Suppressor macrophage treated with lipopolysaccharide for 4 hours (primary cell): ENCODE measurements at regions not wholly inside any gene's neighbourhood (a gene's known extent, or its start where the extent isn't known, plus 50 kb on each side); places are given as distances from the start of the nearest gene placed in this dataset.
A peak's percentile ranks its signal among the peaks of the same experiment; 100 is the strongest.
"Not testable (repeated sequence)": the region's sequence is repeated elsewhere in the genome, so short reads cannot be mapped to it uniquely, and the experiment has no call there.

Source experiments
- DNase-seq: peaks from one replicate; pipeline ENCODE4 v3.0.0-alpha.2; 2020

DNA sequence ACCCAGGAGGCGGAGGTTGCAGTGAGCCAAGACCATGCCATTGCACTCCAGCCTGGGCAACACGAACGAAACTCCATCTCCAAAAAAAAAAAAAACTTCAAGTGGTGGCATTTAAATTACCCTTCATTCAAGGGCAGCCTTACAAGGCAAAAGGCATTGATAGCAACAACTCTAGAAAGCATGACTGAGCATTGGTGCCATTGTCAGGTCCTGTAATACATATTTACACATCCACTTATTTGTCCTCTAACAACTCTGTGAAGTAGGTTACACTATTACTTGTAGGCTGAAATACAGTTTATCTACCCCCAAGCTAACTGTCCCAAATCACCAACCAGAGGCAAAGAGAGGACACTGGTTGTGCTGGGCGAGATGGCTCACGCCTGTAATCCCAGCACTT, 52.7 kb upstream of the LARP1 start:
- DNase-seq = no peak

DNA sequence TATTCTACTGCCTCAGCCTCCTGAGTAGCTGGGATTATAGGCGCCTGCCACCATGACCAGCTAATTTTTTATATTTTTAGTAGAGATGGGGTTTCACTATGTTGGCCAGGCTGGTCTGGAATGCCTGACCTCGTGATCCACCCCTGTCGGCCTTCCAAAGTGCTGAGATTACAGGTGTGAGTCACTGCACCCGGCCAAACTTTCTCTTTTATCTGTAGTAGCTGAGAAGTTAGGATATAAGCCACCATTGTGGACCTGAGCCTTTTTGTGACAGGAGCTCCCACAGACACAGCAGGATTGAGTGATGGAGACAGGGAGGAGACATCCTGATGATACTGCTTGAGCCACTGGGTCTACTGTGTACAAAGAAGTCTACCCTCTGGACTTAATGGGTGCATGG, 53.5 kb upstream of the LARP1 start:
- not testable (repeated sequence) for DNase-seq

DNA sequence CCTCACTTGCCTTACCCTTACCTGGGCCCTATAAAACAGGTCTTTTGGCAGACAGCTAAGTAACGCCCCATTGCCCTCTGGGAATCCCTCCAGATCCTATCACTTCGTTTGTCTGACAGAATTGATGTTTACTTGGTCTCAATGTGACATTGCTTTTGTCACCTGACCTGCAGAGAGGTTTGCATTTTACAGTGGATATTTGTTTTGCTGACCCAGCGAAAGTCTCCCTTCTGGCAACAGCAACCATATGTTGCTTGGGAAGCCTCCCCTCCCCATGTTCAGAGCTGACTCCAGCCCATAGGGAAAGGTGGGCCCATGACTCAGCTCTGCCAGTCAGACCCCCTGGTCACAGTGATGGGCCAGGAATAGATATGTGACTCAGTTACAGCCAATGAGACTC, 54.0 kb upstream of the LARP1 start:
- DNase-seq = no peak

DNA sequence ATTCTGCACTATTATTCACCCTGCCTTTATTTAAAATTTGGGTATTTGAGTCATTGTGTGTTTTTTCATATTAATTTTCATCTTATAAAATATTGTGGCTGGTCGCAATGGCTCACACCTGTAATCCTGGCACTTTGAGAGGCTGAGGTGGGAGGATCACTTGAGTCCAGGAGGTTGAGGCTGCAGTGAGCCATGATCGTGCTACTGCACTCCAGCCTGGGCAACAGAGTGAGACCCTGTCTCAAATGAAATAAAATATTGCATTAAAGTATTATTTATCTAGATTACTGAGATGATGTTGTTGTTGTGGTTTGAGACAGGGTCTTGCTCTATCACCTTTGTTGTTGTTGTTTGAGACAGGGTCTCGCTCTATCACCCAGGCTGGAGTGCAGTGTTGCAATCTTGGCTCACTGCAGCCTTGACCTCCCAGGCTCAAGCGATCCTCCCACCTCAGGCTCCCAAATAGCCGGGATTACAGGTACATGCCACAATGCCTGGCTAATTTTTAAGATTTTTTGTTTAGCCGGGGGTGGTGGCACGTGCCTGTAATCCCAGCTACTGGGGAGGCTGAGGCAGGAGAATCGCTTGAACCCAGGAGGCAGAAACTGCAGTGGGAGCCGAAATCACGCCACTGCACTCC, 54.8 kb upstream of the LARP1 start:
- not testable (repeated sequence) for DNase-seq

DNA sequence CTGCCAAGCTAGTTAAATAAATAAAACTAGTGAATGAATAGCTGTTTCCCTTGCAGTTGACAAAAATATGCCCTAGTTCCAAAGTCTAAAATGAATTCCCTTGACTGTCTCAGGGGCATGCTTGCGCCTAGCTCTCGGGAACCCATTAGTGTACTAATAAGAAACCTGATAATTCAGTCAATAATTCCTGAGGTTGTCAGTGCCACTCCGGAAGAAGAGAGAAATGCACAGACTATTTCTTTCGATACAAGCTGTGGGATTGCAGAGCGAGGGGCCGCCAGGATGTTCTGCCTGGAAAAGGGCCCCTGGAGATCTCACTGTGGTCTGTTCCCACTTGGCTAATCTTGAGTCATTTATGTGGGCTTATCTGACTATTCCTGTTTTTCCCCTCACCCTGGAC, 56.4 kb upstream of the LARP1 start:
- no peak for DNase-seq

DNA sequence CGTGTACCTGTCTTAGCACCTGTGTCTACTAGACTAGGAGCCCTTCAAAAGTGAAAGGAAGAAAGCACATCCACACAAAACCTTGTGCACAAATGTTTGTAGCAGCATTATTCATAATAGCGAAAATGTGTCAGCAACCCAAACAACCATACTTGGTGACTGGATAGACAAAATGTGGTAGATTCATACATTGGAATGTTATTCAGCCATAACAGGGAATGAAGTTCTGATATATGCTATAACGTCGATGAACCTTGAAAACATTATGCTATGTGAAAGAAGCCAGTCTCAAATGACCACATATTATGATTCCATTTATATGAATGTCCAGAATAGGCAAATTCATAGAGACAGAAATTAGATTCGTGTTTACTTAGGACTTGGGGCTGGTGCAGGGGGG, 57.8 kb upstream of the LARP1 start:
- DNase-seq = no peak

DNA sequence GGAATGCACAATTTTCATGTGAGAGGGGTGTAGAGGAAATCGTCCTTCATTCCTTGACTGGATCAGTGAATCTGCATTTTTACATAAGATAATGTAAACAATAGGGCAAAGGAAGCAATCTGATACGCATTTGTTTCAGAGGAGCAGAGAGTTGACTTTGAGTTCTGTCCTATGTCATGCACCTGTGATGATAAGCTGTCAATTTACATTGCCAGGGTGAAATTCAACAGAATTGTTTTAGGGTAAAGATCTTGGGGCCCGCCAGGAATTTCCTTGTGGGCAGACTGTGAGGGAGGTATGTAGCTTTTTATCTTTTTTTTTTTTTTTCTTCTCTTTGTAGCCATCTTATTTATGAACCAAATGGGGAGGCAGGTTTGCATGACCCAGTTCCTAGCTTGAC, 58.3 kb upstream of the LARP1 start:
- no peak for DNase-seq

DNA sequence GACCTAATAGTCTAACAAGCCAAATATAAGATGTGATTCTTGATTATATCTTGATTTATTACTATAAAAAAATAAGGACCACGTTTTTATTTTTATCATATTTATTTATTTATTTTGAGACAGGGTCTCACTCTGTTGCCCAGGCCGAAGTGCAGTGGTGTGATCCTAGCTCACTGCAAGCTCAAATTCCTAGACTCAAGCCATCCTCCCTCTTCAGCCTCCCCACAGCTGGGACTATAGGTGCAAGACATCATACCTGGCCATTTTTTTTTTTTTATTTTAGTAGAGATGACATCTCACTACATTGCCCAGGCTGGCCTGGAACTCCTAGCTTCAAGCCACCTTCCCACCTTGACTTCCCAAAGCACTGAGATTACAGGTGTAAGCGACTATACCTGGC, 61.0 kb upstream of the LARP1 start:
- DNase-seq = no peak

DNA sequence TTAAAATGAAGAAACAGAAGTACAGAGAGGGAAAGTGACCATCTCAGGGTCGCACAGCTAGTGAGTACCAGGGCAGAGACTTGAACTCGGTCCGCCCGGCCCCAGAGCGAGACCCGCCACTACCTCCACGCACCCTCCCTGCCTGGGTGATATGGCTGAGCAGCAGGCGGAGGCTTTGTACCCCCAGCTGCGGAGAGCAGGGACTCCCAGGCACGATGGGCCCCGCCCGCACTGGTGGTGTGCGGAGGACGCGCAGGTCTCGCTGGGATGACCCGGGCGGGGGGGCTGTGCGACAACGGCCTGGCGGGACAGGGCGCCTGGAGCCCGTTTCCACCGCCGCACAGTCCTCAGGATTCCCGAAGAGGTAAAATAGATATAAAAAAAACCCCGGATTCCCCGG, 64.7 kb upstream of the LARP1 start:
- no peak for DNase-seq

DNA sequence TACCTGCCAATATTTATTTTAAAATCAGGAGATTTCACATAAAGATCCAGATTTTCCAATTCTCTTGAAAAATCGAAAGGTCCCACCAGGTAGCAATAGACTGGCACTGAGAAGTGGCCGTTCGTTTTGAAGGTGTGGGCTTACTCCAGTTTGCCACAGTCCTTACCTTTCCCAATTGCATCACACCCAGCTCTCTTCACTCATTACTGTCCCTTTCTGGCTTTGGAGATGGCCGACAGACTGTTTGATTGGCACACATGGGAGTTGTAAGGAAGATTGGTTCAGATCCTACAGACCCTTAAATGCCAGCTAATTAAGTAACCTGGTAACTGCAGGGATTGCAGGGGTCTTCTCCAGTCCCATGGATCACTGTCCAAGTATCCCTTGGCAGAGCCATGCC, 68.7 kb upstream of the LARP1 start:
- no peak for DNase-seq

DNA sequence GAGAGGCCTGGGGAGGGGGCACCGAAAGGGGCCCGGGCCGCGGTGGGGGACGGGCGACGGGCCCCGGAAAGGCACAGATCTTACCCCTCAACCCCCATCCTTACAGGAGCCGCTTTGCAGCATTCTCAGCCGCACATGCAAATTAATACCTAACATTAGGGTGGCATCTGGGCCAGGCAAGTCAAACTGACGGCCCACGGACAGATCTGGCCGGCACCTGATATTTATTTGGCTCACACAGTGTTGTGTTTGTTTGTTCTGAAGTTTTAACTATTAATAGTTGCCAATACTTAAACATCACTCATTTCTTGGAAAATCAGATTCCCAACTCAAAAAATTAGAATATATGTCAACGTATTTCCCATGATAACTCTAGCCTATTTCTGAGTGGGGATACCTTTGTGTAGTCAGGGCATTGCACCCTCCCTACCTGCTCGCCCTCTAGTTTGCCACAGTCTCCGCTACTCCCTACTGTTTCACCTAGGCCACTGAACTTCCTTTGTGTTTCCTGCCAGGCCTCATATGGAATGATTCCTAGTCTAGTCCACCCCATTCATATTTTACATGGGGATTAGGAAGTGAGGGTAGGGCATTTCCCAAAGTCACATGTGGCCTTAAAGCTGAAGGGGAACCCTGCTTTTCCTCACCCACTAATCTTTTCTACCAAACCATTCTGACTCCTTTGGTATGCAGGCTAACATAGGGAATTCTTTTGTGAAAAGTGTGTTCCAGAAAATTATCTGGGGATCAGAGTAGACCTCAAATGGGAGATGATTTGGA, 71.9 kb upstream of the LARP1 start:
- peak; percentile 35 for DNase-seq

DNA sequence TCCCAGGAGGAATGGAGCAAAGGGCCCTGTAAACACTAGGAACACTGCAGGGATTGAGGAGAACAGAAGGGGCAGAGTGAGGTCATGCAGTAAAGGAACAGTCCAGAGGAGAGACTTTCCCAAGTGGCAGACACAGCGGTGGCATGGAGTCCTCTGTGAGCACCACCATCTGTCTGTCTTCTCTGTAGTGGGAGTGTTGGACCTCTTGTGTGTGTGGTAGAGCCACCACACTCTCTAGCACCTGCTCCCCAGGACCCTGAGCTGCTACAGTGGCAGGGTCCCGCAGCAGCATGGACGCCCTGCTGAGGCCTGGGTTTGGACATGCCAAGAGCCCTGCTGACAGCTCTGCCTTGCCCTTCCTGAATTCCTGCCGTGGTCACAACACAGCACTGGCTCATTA, 75.7 kb upstream of the LARP1 start:
- DNase-seq = no peak

DNA sequence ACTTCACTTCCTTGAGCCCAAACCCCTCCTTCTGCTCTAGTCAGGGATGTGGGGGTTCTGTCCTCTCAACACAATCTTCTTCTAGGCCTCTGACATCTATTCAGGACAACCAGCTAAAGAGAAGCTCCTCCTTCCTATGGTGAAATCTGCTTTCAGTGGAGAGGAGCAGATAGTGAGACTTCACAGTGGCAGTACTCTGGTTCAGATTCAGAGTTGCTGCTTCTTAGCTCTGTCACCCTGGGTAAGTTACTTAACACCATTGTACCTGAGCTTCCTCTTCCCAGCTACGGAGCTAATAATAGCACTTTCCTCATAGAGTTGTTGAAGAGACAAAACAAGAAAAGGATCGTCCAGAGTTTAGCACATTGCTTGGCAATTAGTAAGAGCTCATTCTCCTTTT, 77.3 kb upstream of the LARP1 start:
- no peak for DNase-seq

DNA sequence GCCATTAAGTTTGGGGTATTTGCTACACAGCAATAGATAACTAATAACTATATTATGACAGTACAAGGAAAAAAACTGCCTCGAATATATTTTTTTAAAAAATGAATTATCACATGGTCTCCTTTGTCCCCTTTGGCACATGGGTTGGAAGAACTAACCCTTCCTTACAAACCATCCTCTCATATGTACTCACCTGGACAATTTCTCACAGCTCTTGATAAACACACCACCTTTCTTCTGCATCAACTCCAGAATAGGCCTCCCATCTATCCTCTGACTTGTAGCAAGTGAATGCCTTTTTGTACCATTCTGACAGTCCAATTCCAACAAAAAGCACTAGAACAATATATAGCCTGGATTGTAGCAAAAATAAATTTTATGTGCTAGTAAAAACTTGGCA, 78.7 kb upstream of the LARP1 start:
- no peak for DNase-seq

DNA sequence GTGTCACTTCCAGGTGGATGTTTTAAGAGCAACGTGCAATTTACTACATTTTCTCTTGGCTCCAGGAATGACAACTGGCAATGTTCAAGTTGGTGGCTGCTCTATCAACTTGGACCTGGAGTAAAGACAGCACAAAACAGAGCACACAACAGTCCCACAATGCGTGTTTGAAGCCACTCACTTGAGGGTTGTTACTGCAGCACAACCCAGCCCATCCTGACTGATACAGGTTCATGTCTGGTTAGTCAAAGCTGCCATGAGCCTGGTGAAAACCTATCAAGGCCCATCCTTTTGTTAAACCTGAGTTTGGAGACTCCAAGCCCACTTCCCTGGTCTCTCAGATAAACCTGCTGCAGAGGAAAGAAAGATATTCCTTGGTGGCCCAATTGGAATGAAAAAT, 81.1 kb upstream of the LARP1 start:
- no peak for DNase-seq

DNA sequence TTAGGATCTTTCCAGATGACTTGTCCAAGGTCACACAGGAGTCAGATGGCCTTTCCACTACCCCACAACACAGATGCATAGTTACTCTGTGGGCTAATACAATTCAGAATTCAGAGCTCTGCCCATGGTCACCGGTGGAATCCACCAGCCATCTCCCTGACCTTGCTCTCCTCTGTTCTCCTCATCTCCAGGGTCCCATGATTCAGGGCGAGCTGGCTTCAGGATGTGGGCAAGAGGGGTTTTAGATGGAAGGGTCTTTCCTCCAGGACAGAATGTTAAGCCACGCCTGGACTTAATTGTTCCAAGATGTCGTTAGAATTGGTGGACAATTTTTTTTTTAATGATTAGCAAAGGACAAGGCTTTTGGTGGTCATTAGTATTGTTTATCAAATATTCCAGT, 81.7 kb upstream of the LARP1 start:
- DNase-seq = no peak

DNA sequence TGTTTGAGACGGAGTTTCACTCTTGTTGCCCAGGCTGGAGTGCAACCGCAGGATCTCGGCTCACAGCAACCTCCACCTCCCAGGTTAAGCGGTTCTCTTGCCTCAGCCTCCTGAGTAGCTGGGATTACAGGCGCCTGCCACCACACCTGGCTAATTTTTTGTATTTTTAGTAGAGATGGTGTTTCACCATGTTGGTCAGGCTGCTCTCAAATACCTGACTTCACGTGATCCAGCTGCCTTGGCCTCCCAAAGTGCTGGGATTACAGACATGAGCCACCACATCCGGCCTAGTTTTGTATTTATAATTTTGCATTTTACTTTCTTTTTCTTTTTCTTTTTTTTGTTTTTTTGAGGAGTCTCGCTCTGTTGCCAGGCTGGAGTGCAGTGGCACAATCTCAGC, 85.3 kb upstream of the LARP1 start:
- DNase-seq = not testable (repeated sequence)

DNA sequence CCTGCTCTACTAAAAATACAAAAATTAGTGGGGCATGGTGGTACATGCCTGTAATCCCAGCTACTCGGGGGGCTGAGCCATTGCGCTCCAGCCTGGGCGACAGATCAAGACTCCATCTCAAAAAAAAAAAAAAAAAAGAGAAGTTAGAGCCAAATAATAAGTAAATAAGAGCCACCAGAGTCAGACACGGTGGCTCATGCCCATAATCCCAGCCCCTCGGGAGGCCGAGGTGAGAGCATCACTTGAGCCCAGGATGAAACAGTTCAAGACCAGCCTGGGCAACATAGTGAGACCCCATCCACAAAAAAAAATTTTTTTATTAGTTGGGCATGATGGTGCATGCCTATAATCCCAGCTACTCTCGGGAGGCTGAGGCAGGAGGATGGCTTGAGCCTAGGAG, 85.8 kb upstream of the LARP1 start:
- no peak for DNase-seq

DNA sequence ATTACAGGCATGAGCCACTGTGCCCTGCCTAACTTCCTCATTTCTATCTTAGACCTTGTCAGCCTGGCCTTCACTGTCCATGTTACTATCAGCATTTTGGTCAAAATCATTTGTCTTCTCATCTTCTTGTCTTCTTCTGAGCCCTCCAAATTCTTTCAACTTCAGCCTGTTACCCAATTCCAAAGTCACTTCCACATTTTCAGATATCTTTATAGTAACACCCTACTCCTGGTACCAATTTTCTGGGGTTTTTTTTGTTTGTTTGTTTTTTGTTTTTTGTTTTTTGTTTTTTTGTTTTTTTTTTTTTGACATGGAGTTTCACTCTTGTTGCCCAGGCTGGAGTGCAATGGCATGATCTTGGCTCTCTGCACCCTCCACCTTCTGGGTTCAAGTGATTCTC, 90.3 kb upstream of the LARP1 start:
- no peak for DNase-seq

DNA sequence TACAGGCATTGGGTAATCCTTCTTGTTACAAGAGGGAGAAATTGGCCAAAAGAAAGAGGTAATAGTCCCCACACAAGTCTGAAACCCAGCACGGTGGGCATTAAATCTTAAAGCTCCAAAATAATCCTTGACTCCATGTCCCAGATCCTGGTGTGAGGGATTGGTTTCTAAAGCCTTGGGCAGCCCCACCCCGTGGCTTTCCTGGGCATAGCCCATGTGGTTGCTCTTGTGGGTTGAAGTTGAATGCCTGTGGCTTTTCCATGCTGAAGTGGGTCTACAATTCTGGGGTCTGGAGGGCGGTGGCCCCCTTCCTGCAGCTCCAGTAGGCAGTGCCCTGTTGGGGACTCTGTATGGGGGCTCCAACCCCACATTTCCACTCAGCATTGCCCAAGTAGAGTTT, 91.8 kb upstream of the LARP1 start:
- DNase-seq = no peak

DNA sequence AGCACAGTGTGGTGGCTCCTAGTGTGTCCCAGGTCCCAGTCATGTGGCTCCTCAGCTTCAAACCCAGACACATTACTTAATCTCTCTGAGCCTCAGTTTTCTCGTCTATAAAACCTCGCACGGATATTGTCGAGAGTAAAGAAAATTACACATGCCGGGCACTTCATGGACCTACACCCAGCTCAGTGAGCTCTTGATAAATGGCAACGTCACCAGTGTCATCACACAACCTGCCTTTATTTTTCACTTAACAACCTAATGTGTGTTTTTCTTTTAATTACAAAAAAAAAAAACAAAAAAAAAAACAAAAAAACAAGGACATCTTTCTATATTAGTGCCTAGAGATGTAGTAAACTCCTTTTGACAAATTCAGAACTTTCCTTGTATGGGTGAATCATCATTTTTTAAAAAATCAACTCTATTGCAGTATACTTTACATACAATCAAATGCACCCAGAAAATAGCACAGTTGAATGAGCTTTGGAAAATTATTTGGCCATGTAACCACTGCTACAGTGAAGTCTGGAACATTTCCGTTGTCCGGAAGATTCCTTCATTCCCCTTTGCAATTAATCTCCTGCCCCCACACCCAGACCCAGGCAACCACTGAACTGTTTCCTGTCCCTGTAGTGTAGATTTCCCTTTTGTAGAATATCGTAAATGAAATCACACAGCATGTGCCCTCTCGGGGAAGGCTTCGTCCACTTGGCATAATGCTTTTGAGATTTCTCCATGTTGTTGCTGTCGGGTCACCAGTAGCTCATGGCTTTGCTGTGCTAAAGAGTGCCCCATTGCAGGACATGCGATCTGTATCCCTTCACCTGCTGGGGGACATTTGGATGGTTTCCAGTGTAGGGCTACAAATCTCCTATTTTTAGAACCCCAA, 100.4 kb upstream of the LARP1 start:
- no peak for DNase-seq

DNA sequence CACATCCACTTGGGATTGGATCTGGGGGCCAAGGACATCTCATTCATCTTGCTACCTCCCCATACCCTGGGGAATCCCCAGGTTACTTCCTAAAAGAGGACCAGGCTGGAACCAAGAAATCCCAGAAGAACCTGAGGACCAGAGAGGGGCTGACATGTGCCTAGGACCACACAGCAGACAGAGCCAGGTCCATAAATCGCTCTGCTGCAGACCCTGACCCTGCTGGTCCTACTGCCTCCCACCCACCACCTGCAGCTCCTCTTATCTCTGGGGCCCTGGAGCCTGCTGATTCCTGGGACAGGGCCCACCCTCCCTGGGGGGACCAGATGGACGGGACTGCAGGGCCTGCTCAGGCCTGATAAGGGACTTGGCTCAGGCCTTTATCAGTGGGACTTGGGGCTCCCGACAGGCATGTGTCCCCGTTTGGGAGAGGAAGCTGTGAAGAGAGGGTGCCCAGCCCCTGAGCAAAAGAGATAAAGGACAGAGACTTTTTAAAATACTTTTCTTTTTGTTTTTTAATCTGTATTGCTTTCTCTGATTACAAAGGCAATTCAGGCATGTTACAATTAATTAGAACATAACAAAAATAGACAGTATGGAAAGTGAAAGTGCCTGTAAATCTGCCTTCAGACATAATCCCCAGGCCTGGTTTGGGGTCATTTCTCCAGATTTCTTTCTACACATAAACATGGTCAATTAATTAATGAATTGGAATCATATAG, 101.3 kb upstream of the LARP1 start:
- no peak for DNase-seq

DNA sequence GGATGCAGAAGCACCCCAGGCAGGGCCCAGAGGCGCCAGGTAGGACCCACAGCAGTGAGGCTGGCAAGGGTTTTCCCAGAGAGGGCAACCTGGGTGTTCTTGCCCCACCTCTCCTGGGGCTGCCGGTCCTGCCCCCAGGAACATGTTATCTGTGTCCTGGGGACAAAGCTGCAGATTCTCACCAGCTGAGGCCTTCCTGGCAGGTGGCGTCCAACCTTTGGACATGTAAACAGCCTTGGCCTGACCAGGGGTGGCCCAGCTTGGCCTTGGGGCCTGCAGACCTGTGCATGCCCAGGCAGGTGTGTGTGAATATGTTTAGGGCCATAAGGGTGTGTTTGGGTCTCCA, 101.8 kb upstream of the LARP1 start:
- no peak for DNase-seq
